ENCODE measurements at regions not wholly inside any gene's neighbourhood (a gene's known extent, or its start where the extent isn't known, plus 50 kb on each side); places are given as distances from the start of the nearest gene placed in this dataset.
"Not testable (repeated sequence)": the region's sequence is repeated elsewhere in the genome, so short reads cannot be mapped to it uniquely, and the experiment has no call there.

- not testable (repeated sequence) for H3K27ac ChIP-seq (ENCODE audit: low read length); H2AFZ ChIP-seq (ENCODE audit: low read depth, low read length); H3K27me3 ChIP-seq (ENCODE audit: insufficient read depth, low read depth, low read length); H3K4me2 ChIP-seq (ENCODE audit: low read length); H4K20me1 ChIP-seq (ENCODE audit: insufficient read depth); H3K36me3 ChIP-seq (ENCODE audit: insufficient read depth, low read length); H3K9me3 ChIP-seq (ENCODE audit: low read length); H3K9me2 ChIP-seq (ENCODE audit: insufficient read depth, low read length); H3K4me3 ChIP-seq (ENCODE audit: low read length); H3F3A ChIP-seq (ENCODE audit: insufficient read depth, low read length, poor library complexity, severe bottlenecking); H3K79me2 ChIP-seq (replicated peaks; ENCODE audit: insufficient read depth, low read length); H3K9ac ChIP-seq (ENCODE audit: low read length)
Observed at GRCh38 chr2:90239769-90240168, 1548.3 kb downstream of the RPIA start.

DNA sequence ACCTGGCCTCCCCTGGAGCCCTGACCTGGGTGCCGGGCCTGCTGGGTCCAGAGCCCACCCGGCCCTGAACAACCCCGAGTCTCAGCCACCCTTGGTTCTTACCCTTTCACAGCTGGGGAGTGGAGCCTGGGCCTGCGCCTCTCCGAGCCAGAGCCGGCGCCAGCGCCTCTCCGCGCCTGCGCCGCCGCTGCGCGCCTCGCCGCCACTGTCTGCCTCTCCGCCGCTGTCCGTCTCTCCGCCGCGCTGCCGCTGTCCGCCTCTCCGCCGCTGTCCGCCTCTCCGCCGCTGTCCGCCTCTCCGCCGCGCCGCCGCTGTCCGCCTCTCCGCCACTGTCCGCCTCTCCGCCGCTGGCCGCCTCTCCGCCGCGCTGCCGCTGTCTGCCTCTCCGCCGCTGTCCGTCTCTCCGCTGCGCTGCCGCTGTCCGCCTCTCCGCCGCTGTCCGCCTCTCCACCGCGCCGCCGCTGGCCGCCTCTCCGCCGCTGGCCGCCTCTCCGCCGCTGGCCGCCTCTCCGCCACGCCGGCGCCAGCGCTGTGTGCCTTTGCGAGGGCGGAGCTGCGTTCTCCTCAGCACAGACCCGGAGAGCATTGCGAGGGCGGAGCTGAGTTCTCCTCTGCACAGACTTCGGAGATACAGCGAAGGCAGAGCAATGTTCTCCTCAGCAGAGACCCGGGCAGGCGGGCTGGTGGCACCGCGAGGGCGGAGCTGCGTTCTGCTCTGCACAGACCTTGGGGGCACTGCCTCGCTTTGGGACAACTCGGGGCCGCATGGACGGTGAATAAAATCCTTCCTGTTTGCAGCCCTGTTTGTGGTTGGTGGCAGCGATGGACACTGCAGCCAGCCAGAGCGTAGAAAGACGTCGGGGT, 1553.7 kb downstream of the RPIA start:
- not testable (repeated sequence) for H3F3A ChIP-seq (ENCODE audit: insufficient read depth, low read length, poor library complexity, severe bottlenecking); H4K20me1 ChIP-seq (ENCODE audit: insufficient read depth); H3K27ac ChIP-seq (ENCODE audit: low read length); H3K4me2 ChIP-seq (ENCODE audit: low read length); H3K27me3 ChIP-seq (ENCODE audit: insufficient read depth, low read depth, low read length); H3K9me3 ChIP-seq (ENCODE audit: low read length); H2AFZ ChIP-seq (ENCODE audit: low read depth, low read length); H3K9me2 ChIP-seq (ENCODE audit: insufficient read depth, low read length); H3K36me3 ChIP-seq (ENCODE audit: insufficient read depth, low read length); H3K79me2 ChIP-seq (replicated peaks; ENCODE audit: insufficient read depth, low read length)
- peak; percentile 29 for TF ChIP-seq MXI1 (conservative IDR thresholded peaks at IDR 0.05; ENCODE audit: poor library complexity, severe bottlenecking)
- peak; percentile 16 for TF ChIP-seq POLR2AphosphoS5 (IDR thresholded peaks at IDR 0.05)
- H3K4me3 ChIP-seq (ENCODE audit: low read length), result peak overlapping the region; percentile 60
- H3K9ac ChIP-seq (ENCODE audit: low read length), result peak overlapping the region; percentile 65

GRCh38 chr2:90248400-90248799, 1556.9 kb downstream of the RPIA start:
- not testable (repeated sequence) for H3K9ac ChIP-seq (ENCODE audit: low read length); H3F3A ChIP-seq (ENCODE audit: insufficient read depth, low read length, poor library complexity, severe bottlenecking); H3K9me2 ChIP-seq (ENCODE audit: insufficient read depth, low read length); H3K27me3 ChIP-seq (ENCODE audit: insufficient read depth, low read depth, low read length); H4K20me1 ChIP-seq (ENCODE audit: insufficient read depth); H3K4me2 ChIP-seq (ENCODE audit: low read length); H2AFZ ChIP-seq (ENCODE audit: low read depth, low read length); H3K4me3 ChIP-seq (ENCODE audit: low read length); H3K79me2 ChIP-seq (replicated peaks; ENCODE audit: insufficient read depth, low read length); H3K9me3 ChIP-seq (ENCODE audit: low read length); H3K27ac ChIP-seq (ENCODE audit: low read length); H3K36me3 ChIP-seq (ENCODE audit: insufficient read depth, low read length)

DNA sequence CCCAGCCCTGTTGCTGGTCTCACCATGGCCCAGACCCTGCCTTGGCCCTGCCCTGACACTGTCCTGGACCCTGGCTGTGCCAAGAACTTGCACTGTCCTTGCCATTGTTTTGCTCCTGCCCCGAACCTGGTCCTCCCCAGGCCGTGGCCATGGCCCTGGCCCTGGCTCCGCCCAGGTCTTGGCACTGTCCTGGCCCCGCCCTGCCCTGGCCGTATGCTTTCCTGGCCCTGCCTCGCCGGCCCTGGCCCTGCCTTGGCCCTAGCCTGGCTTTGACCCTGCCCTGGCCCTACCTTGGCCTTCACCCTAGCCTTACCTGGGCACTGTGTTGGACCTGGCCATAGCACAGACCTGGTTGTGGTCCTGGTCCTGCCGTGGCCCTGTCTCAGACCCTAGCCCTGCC, 1558.9 kb downstream of the RPIA start:
- H3K9ac ChIP-seq (ENCODE audit: low read length); H3K36me3 ChIP-seq (ENCODE audit: insufficient read depth, low read length); H3K27ac ChIP-seq (ENCODE audit: low read length); H4K20me1 ChIP-seq (ENCODE audit: insufficient read depth); H3K4me2 ChIP-seq (ENCODE audit: low read length); H3K9me3 ChIP-seq (ENCODE audit: low read length); H3K9me2 ChIP-seq (ENCODE audit: insufficient read depth, low read length); H3F3A ChIP-seq (ENCODE audit: insufficient read depth, low read length, poor library complexity, severe bottlenecking); H2AFZ ChIP-seq (ENCODE audit: low read depth, low read length); H3K27me3 ChIP-seq (ENCODE audit: insufficient read depth, low read depth, low read length); H3K4me3 ChIP-seq (ENCODE audit: low read length); H3K79me2 ChIP-seq (replicated peaks; ENCODE audit: insufficient read depth, low read length): not testable (repeated sequence)

GRCh38 chr2:90251576-90251975, 1560.1 kb downstream of the RPIA start:
- H3K9ac ChIP-seq (ENCODE audit: low read length); H4K20me1 ChIP-seq (ENCODE audit: insufficient read depth); H3K9me2 ChIP-seq (ENCODE audit: insufficient read depth, low read length); H3K27ac ChIP-seq (ENCODE audit: low read length); H3K27me3 ChIP-seq (ENCODE audit: insufficient read depth, low read depth, low read length); H3K9me3 ChIP-seq (ENCODE audit: low read length); H3K36me3 ChIP-seq (ENCODE audit: insufficient read depth, low read length); H3K4me2 ChIP-seq (ENCODE audit: low read length); H3K4me3 ChIP-seq (ENCODE audit: low read length); H3F3A ChIP-seq (ENCODE audit: insufficient read depth, low read length, poor library complexity, severe bottlenecking); H2AFZ ChIP-seq (ENCODE audit: low read depth, low read length); H3K79me2 ChIP-seq (replicated peaks; ENCODE audit: insufficient read depth, low read length): not testable (repeated sequence)

DNA sequence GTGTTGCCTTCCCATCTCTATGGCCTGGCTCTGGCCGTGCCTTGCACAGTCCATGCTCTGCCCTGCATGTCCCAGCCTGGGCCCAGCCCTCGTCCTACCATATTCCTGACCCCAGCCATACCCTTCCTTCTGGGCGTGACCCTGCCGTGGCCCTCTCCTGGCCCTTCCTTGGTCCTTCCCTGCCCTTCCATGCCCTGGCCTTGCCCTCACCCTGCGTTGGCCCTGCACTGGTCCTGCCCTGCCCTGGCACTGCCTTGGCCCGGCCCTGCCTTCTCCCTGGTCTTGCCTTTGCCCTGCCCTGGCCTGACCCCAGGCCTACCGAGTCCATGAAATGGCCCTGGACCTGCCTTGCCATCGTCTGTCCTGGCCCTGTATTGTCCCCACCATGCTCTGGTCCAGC, 1561.8 kb downstream of the RPIA start:
- H3F3A ChIP-seq (ENCODE audit: insufficient read depth, low read length, poor library complexity, severe bottlenecking); H3K9ac ChIP-seq (ENCODE audit: low read length); H2AFZ ChIP-seq (ENCODE audit: low read depth, low read length); H3K4me3 ChIP-seq (ENCODE audit: low read length); H3K27me3 ChIP-seq (ENCODE audit: insufficient read depth, low read depth, low read length); H3K79me2 ChIP-seq (replicated peaks; ENCODE audit: insufficient read depth, low read length); H3K4me2 ChIP-seq (ENCODE audit: low read length); H3K9me2 ChIP-seq (ENCODE audit: insufficient read depth, low read length); H3K27ac ChIP-seq (ENCODE audit: low read length); H4K20me1 ChIP-seq (ENCODE audit: insufficient read depth); H3K36me3 ChIP-seq (ENCODE audit: insufficient read depth, low read length); H3K9me3 ChIP-seq (ENCODE audit: low read length): not testable (repeated sequence)

DNA sequence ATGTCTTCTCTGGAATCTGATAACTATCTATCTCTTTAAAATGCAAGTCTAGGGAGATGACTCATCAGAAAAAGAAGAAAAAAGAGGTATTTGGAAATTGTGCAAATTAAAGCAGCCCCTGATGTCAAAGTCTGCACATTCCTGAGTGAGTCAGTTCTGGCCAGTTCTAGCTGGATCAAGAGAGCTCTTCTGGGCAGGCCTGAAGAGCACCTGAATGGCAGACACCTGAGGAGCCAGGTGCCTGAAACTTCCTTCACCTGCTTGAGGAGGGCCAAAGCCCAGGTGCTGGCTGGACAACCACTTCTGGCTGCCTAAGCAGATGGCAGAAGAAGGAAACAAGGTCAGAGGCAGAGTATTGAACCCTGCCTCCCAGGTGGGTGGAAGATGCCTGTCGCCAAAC, 1575.4 kb downstream of the RPIA start:
- not testable (repeated sequence) for H3K9me2 ChIP-seq (ENCODE audit: insufficient read depth, low read length); H3K36me3 ChIP-seq (ENCODE audit: insufficient read depth, low read length); H3F3A ChIP-seq (ENCODE audit: insufficient read depth, low read length, poor library complexity, severe bottlenecking); H3K4me3 ChIP-seq (ENCODE audit: low read length); H4K20me1 ChIP-seq (ENCODE audit: insufficient read depth); H3K9me3 ChIP-seq (ENCODE audit: low read length); H2AFZ ChIP-seq (ENCODE audit: low read depth, low read length); H3K27me3 ChIP-seq (ENCODE audit: insufficient read depth, low read depth, low read length); H3K4me2 ChIP-seq (ENCODE audit: low read length); H3K9ac ChIP-seq (ENCODE audit: low read length); H3K79me2 ChIP-seq (replicated peaks; ENCODE audit: insufficient read depth, low read length); H3K27ac ChIP-seq (ENCODE audit: low read length)

DNA sequence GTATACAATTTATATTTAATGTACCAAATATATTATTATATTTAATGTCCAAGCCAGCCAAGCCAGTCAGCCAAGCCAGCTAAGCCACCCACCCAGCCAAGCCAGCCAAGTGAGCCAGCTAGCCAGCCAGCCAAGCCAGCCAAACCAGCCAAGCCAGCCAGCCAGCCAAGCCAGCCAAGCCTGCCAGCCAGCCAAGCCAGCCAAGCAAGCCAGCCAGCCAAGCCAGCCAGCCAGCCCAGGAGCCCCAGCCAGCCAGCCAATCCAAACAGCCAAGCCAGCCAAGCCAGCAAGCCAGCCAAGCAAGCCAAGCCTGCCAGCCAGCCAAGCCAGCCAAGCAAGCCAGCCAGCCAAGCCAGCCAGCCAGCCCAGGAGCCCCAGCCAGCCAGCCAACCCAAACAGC, 1596.3 kb downstream of the RPIA start:
- not testable (repeated sequence) for H3K36me3 ChIP-seq (ENCODE audit: insufficient read depth, low read length); H3K79me2 ChIP-seq (replicated peaks; ENCODE audit: insufficient read depth, low read length); H3K27me3 ChIP-seq (ENCODE audit: insufficient read depth, low read depth, low read length); H3F3A ChIP-seq (ENCODE audit: insufficient read depth, low read length, poor library complexity, severe bottlenecking); H3K4me2 ChIP-seq (ENCODE audit: low read length); H4K20me1 ChIP-seq (ENCODE audit: insufficient read depth); H3K9ac ChIP-seq (ENCODE audit: low read length); H2AFZ ChIP-seq (ENCODE audit: low read depth, low read length); H3K27ac ChIP-seq (ENCODE audit: low read length); H3K9me3 ChIP-seq (ENCODE audit: low read length); H3K9me2 ChIP-seq (ENCODE audit: insufficient read depth, low read length); H3K4me3 ChIP-seq (ENCODE audit: low read length)
